GM21515 (cell line): ENCODE measurements at regions not wholly inside any gene's neighbourhood (a gene's known extent, or its start where the extent isn't known, plus 50 kb on each side); places are given as distances from the start of the nearest gene placed in this dataset.

Experiments
- ATAC-seq: cut with Tn5 transposase; IDR thresholded peaks from one replicate; pipeline ENCODE4 v1.9.1; 2021; ENCODE audit not compliant: unreplicated experiment

DNA sequence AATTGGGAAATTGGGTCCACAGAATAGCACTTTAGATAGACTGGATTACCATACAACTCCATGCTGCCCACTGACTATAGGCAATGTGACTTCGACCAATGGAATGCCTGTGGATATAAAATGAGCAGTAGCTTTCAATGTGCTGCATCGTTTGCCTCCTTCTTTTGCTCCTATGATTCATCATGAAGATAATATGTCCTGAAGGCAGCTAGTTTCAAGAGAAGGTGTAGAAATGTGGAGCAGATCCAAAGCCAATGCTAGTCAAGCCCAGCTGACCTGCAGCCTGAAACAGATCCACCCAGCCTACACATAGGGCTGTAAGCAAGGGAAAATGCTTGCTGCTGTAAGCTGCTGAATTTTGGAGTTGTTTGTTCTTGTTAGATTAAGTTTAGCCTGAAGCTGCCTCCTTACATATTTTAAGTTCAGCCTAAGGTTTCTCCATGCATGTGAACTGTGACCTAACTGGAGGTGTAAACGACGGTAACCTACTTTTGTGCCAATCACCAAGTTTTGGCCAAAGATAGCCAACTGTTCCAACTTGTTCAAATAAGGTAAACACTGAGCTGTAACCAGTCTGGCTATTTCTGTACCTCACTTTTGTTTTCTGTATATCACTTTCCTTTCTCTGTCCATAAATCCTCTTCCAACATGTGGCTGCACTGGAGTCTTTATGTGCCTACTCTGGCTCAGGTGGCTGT, 169.1 kb upstream of the AVPR1A start:
- ATAC-seq: no peak

GRCh38 chr12:63319386-63319785, 168.4 kb upstream of the AVPR1A start:
- ATAC-seq: no peak

- no peak for ATAC-seq
Observed at GRCh38 chr12:63318933-63319332, 167.9 kb upstream of the AVPR1A start.

GRCh38 chr12:63318313-63318712, 167.3 kb upstream of the AVPR1A start:
- no peak for ATAC-seq

GRCh38 chr12:63317880-63318279, 166.9 kb upstream of the AVPR1A start:
- ATAC-seq: no peak

DNA sequence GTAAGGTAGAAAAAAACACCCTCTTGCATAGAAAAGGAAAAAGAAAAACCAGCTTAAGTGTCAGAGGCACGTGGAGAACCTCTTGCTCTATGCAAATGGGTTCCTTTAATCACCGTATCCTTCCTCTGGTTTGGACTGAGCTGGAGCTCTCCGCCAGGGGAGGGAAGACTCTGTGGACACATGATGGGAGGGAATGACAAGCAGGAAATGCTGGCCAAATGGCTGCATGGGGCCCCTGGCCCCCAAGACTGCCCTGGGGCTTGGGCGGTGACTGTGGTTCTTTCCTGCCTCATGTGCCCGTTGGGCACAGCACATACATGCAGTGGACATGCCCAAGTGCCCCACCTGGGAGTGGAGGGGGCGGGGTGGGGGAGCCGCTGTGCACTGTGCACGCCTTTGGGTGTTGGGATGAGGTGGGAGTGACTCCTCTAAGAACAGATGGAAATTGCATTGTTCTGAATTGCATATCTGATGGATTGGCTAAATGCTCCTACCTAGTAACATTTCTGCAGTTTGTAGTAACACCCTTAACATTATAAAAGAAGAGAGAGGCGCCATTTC, 166.4 kb upstream of the AVPR1A start:
- no peak for ATAC-seq

GRCh38 chr12:63313139-63313538, 162.1 kb upstream of the AVPR1A start:
- ATAC-seq: no peak

DNA sequence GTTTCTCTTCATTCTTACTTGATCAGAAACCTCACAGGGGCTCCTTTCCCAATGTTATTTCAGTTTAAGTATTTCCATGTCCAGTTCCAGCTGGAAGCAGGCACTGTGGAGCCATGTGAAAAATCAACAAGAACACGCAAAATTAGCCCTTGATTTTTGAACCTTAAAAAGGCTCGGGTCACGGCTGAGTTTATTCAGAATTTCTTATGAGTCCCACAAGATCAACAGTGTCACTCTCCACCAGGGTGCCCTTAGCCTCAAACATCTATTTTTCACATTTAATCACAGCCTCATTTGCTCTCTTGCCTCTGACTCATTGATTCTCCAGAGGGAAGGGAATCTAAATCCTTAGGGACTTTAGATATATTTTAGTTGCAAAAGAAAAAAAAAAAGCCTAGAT, 157.7 kb upstream of the AVPR1A start:
- no peak for ATAC-seq

DNA sequence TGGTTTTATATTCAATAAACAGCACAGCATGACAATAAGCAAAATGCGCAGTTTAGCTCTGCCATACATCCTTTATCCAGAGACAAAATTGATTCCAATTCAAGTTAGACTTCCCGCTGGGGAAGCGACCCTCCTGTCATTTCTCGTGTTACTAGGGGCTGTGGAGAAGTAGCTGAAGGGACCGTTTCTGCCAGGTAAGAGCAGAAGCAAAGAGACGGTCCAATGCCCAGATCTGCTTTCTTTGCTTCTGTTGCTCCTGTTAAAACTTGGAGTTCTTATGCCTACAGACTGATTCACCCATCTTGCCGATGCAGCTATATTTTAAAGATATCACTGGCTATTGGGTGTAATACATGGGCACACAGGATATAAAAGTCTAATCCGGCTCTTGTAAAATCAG, 156.8 kb upstream of the AVPR1A start:
- ATAC-seq: no peak

DNA sequence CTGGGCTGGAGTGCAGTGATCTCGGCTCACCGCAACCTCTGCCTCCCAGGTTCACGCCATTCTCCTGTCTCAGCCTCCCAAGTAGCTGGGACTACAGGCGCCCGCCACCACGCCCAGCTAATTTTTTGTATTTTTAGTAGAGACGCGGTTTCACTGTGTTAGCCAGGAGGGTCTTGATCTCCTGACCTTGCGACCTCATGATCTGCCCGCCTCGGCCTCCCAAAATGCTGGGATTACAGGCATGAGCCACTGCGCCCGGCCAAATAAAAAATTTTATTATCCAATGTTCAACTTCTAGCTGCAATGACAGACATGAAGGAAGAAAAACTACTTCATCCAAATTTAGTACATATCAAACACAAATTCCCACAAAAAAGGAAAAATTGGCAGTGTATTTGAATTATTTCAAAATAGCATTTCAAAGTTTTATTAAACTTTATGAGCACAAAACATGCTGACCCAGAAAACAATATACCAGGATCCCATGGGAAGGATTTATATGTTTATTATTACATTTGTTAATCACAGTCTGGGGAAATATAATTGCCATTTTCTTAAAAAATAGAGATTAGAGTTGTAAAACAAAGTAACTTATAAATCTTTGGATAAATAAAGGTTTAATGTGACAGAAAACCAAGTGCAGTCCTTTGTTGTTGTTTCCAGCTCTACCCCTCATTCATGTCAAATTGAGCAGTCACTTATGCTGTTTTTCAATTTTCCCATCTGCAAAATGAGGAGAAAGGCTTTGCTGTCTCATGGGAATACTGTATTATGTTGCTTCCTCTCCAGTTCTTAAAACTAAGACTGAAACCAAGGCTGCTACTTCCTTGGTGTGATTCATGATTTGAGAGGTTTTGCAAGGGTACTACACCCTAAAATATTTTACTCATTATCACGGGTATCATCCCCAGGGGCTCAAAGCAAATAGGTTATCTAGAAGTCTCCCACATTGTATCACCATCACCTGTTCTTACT, 155.2 kb upstream of the AVPR1A start:
- ATAC-seq: no peak

DNA sequence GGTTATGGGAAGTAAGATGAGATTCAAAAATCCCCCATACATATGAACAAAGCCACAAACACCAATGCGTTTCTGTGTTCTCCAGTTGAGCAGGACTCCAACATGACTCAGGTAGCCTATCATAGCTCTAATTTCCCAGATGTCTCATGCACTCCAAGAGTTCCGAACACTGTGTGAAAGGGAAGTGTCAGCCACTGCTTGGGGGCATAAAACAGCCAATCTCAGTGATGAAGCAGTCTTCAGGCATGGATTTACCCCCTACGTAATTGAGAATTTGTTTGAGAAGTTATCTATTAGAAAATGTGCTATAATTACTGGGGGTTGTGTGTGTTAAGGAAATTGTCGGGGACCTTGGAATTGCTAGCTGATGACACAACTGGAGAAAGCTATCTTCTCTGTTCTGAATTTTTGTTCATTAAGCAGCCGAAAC, 153.9 kb upstream of the AVPR1A start:
- ATAC-seq: no peak

- ATAC-seq: peak; percentile 25
Observed at GRCh38 chr12:63302941-63303536, 152.0 kb upstream of the AVPR1A start.

GRCh38 chr12:63302269-63302940, 151.4 kb upstream of the AVPR1A start:
- peak; percentile 72 for ATAC-seq

DNA sequence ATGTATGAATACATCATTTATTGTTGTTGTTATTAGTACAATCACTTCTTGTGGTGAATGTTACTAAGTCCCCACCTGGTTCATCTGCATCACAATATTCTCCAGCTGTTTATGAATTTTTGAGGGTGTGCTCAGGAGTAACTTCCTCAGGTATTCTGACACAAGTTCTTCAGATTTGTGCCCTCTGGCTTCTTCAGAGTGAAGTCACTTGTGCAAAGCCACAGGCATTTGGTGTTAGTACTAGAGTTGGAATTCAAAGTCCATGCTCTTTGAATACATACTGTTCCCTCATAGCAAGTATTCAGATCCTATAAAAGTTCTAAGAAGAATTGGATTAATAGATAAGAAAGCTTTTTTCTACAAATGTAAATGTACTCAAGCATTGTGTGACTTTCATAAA, 150.3 kb upstream of the AVPR1A start:
- ATAC-seq: no peak

- ATAC-seq: no peak
Observed at GRCh38 chr12:63298386-63298930, 147.5 kb upstream of the AVPR1A start.

GRCh38 chr12:63294327-63294632, 143.3 kb upstream of the AVPR1A start:
- peak; percentile 63 for ATAC-seq

DNA sequence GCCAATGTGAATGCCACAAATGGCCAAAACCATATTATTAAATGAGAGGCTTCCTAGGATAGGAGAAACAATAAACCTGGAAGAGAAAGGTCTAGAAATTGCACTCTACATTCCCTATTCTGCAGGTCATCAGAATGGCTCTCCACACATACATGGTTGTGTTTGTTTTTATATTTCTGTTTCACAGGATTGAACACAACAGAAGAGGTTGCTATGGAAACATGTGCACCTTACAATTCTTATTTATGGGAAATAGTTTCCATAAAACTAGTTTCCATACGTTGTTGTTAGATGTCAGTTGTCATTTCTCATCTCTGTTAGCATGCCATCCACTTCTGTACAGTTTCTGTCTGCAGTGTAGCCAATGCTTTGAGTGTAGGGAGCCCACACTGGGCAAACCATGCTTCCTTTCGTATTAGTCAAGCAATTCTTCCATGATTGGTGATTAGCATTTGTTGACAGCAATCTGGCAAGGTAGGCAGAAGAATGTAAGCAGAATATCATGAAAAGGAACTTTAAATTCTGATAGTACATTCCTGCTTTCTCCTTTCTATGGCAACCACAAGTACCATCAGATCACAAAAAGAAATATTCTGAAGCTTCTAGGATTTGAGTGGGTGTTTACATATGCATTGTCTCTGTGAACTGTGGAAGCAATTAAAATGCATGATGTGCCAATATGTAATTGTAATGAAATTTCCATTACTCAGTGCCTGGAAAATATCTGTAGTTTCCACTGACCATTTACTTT, 141.6 kb upstream of the AVPR1A start:
- ATAC-seq: no peak

DNA sequence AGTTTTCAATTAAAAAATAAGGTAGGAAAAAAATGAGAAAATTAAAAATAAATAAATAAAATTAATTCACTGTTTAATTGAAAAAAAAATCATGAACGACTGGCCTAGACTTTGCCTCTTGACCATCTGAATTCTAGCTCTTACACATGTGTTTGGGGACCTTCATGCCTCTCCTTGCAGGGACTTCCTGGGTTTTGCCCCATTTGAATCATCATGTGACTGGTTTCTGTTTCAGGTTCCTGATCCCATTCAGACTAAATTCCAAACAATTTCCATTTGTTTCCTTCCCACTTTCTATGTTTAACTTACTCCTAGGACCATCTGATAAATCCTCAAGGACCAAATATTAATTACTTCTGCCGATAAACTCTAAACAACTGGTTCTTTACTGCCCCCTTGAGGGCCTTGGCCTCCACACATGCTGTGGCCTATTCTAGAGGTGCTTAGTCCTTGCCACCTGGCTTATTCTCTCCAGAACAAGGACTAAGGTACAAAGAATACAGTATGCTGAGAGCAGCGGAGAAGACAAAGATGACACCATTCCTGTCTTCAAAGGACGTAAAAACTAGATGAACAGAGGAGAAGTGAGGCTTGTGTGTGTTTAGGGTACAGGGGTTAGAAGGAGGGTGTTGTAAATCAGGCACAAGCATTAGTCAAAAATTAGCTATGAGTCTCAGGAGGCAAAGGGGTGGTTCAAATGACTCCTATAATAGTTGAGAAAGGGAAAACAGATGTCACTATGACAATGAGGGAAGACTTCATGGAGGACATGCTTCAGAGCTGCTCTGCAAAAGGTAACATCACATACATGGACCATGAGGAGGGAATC, 125.8 kb upstream of the AVPR1A start:
- peak; percentile 84 for ATAC-seq

DNA sequence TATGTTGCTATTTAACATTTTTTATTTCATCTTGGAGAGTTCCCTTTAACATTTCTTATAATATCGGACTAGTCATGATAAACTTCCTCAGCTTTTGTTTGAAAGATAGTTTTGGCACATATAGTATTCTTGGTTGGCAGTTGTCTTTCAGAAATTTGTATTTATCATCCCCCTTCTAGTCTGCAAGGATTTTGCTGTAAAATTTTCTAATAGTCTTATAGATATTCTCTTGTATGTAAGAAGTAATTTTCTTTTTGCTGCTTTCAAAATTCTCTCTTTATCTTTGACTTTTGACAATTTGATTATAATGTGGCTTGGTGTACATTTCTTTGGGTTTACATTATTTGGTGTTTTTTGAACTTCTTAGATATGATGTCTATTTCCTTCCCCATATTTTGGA, 116.0 kb upstream of the AVPR1A start:
- ATAC-seq: no peak
